KG1 (cell line): ENCODE measurements at regions not wholly inside any gene's neighbourhood (a gene's known extent, or its start where the extent isn't known, plus 50 kb on each side); places are given as distances from the start of the nearest gene placed in this dataset.
"Not testable (repeated sequence)": the region's sequence is repeated elsewhere in the genome, so short reads cannot be mapped to it uniquely, and the experiment has no call there.

Experiments used
- DNase-seq: peaks from one replicate; lab custom pipeline; 2025; lab: John Stamatoyannopoulos, UW

- no peak for DNase-seq
These were observed 71.5 kb upstream of the DAAM1 start for GRCh38 chr14:59116984-59117415.

GRCh38 chr14:59117754-59118528 lies 70.5 kb upstream of the DAAM1 start:
- DNase-seq: no peak

- no peak for DNase-seq
These were observed 67.5 kb upstream of the DAAM1 start for GRCh38 chr14:59120921-59121320.

- no peak for DNase-seq
These were observed 64.9 kb upstream of the DAAM1 start for GRCh38 chr14:59123531-59123930.

GRCh38 chr14:59123975-59124374 lies 64.5 kb upstream of the DAAM1 start:
- DNase-seq: no peak

GRCh38 chr14:59125156-59125555 lies 63.3 kb upstream of the DAAM1 start:
- DNase-seq: no peak

GRCh38 chr14:59126714-59127436 lies 61.6 kb upstream of the DAAM1 start:
- peak; percentile 45 for DNase-seq

- no peak for DNase-seq
These were observed 61.1 kb upstream of the DAAM1 start for GRCh38 chr14:59127437-59127732.

- no peak for DNase-seq
These were observed 58.0 kb upstream of the DAAM1 start for GRCh38 chr14:59130462-59130861.

GRCh38 chr14:59131938-59132795 lies 56.3 kb upstream of the DAAM1 start:
- no peak for DNase-seq

- DNase-seq: no peak
These were observed 55.5 kb upstream of the DAAM1 start for GRCh38 chr14:59132796-59133494.

GRCh38 chr14:59133709-59134108 lies 54.8 kb upstream of the DAAM1 start:
- no peak for DNase-seq

- DNase-seq: no peak
These were observed 54.2 kb upstream of the DAAM1 start for GRCh38 chr14:59134307-59134706.

- DNase-seq: no peak
These were observed 51.2 kb upstream of the DAAM1 start for GRCh38 chr14:59137256-59137655.

GRCh38 chr14:59138576-59138975 lies 49.9 kb upstream of the DAAM1 start:
- not testable (repeated sequence) for DNase-seq
